ENCODE measurements at regions not wholly inside any gene's neighbourhood (a gene's known extent, or its start where the extent isn't known, plus 50 kb on each side); places are given as distances from the start of the nearest gene placed in this dataset.

DNA sequence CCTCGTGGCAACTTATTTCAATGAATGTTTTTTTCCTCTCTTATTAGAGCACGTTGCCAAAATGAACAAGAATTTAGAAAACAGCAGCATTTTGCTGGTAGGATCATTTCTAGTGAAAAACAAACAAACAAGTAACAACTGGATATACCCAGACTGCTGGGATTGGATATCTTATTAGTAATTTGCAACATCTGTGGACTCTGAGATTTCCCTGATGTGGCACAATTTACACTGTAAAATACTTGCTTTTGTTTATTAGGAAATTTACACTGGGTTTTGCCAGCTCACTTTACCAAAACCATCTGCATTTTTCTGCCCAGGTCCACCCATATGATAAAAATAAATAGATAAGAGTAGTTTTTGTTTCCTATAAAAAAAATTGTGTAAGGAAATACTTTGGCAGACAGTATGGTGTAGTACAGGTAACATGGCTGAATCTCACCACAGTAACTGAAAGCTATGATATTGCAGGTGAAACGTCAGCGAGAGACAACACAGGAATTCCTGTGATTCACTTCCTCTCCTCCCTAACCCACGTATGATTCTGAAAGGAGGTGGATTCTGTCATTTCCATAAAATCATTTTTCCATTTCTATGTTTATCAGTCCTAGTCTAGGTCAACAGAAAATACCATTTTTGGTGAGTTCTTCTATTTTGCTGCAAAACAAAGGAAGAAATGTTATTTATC, 176.2 kb upstream of the NOVA1 start:
- no peak for DNase-seq

DNA sequence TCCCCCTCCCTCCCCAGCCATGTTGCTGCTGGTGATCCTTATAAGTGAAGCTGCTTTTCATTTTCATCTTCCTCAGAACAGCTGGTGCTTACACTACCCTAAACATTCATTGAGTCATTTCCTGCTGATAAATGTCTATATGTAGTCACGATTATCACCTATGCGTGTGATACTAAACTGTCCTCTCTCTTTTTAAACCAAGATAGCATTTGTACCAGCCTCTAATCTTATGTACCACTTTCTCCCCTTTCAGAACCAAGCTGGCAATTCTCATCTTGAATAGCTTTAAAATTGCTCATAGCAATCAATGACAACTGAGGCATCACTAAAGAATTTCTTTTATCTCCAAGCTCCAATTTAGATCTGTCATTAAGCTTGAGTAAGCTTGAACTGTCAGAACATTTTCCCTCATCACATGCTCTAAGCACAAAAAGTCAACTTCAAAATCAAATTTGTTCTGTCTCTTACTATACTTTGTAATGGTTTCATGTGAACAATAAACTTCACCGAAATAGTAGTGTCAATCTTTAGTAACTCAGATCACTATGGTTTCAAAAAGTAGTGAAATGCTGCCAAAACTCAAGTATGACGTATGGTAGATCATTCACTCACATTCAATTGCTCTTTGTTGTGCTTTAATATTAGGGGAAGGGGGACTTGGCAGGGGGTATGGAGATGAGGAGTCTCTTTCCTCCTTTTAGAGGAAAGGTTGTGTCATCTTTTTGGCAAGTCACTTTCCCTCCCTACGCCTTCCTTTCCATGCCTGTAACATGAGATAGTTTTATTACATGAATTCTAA, 178.1 kb upstream of the NOVA1 start:
- no peak for DNase-seq

DNA sequence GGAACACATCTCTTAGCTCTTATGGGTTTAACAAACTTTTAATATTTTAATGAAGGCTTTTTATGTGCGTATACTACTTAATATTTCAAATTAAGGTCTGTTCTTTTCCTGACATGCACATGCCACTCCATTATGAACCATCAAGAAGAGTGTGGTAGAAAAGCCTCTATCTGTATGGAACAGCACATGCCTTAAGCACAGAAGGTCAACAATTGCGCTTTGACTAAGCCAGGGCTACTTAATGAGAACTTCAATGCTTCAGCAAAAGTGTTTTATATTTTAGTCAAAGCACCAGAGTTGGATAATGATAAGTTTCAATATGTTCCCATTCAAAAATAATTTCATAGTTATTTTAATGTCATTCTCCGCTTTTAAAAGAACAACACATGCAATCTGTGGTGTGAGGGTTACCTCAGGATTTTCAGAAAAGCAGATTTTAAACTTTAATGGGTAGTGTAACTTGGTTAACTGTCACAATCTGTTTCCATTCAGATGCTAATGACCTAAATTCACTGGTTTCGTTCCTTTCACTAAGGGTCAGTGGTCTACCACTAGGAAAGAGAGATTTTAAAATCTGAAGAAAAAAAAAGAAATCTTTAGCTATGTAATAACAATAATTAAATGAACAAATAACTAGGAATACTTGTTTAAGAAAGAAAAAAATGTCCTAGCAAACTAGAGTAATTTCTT, 193.4 kb upstream of the NOVA1 start:
- no peak for DNase-seq

DNA sequence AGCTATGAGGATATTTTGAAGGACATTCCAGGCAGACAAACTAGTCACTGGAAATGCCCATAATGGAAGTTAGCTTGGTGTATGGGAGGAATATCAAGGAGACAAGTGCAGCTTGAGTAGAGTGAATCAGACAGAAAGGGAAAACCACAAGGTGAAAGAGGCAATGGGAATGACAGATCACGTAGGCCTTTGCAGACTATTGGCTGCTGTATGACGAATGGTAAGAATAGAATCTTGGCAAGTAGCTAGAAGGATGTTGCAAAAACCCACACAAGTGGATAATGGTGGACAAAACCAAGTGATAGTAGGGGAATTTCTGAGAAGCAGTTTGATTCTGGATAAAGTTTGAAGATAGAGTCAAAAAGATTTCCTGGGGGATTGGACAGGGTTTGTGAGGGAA, 196.9 kb upstream of the NOVA1 start:
- no peak for DNase-seq

DNA sequence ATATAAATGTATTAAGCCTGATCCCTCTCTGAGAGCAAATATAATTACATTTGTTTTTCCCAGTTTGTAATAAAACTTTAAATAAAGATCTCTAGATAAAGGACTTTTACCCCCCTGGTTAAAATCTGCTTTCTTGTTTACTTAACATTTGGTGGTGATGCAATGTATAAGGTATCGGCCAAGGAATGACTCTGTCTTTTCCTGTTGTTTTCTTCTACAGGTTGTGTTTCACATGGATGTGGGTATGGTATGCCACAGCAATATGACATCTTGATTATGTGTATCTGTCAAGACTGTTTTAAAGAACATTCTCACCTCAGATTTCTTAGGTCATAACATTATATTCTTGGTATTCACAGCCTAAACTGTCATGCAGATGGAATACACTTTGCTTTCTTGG, 210.6 kb upstream of the NOVA1 start:
- no peak for DNase-seq

DNA sequence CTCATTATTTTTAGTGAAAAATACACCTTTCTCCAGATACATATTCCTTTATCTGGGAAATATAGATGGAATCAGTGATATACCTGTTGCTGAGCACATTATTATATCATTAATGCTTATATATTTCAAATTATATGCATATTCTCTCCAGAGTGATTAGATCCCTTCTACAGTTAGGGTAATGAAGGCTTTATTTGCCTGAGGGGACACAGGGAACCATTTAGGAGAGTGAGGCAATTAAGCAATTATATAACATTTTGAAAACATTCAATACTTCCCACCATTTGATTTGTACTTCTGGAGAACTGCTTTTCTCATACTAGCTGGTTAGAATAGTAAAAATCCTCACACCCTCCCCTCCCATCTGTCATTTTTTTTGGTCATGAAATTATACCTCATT, 212.8 kb upstream of the NOVA1 start:
- DNase-seq: no peak

DNA sequence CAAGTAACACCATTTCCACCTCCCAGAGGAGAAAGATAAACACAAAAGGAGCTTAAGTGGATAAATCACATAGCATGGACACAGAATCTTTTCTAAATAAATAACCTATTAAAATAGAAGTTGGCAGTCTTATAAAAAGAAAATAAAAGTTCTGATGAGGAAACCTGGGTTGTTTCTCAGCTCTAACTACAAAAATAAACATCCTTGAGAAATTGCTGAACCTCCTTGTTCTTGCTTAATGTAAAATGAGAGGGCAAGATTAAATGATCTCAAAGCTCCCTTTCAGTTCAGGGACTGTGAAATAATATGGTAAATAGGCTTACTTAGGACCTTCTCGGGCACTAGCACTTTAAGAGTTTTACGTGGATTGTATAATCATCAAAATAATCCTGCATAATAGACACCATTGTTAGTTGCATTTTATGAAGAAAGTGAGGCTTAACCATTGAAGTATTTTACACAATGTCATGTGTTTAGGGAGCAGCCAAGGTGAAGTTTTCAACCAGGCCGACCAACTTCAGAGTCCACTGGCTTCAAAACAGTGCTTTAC, 214.0 kb upstream of the NOVA1 start:
- no peak for DNase-seq

DNA sequence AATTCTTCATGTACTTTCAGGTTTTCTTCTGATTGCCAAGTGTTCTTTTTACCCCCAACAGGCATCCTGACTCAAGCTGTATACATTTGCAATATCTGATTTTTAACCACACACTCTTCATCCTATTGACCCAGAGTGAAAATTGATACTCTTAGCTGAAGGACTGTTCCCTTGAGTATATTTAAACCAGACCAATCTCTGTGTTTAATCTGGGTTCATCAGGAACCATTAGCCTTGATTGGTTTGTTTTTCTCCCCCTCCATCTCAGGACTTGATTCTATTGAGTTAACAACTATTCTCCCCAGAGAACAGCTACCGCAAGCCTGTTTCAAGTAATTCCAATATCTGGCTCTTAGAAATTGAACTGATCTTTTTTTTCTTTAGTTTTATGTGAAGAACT, 222.3 kb upstream of the NOVA1 start:
- no peak for DNase-seq

DNA sequence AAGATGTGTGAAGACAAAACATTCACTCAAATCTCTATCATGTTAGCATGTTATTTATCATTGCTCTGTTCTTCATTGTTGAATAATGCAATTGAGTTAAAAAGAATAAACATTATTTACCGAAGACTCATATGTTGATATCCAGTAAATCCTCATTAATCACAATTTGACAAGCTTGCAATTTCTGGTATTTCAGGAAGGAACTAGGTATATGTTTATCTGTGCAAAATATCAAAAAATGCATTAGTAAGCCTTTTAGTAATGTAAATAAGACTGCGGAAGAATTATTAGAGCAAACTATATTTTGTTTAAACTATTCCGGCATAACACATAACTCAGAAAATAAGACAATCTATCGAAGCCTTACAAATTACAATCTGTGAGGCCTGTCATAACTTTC, 222.7 kb upstream of the NOVA1 start:
- no peak for DNase-seq

DNA sequence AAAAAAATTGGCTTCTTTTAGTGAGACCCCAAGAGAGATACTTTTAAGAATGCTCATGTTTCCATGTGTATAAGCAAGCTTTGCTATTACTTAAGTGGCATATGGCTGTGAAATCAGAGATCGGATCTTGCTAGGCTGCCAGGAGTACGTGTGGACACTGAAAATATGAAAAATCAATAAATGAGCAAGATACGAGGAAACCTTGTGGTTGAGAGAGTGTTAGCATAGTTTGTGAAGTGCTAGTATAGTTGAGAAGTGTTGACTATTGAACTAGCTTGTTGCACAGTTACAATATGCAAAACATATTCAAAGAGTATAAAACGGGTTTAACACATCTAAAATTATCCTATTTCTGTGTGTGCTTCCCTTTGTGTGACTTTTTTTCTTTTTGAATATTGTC, 230.9 kb upstream of the NOVA1 start:
- no peak for DNase-seq

DNA sequence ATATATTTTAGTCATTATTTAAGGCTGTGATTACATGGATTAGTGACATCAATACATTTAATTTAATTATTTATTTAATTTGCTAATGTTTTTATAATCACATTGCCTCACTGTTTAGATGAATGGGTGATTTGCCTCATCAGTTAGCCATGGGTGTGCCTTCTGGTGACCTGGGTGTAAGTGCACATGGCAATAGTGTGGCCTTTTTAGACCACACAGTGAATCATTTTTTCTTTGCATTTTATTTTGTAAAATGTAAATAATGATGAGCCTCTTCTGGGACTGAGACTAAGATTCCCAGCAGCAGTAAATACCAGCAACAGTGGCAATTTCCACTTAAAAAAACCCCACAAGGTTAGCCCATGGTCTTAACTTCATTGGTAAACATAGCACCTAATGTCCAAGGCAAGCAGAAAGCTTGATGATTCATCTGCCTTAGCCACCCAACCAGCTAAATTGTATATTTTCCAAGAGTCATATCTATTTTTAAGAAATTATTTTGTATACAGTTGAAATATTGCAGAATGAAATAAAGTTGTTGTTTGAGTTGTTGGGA, 235.9 kb upstream of the NOVA1 start:
- DNase-seq: no peak

DNA sequence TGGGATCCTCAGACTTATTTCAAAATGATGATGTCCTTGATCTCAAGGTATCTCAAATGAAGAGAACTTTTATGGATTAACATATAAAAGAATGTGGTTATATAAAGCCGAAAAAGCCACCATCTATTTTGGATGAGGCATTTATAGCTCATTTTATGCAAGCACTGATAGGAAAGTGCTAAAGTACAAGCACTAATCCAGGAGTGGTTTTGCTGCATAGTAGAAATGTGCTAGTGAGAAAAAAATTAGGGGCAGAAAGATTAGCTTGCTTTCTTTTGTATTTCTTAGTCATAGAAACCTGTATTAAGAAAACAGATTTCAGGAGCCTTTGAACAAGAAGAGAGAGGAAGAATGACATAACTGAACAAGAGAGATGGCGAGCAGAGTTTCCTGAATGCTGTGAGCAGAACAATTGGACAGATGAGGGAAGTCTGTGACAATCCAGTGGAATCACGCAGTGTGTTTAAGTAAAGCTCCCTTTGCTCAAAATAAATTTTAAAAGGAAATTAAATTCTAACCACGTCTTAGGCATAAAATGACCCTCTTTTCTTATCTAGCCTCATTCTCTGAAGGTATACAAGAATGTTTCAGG, 238.2 kb upstream of the NOVA1 start:
- no peak for DNase-seq

DNA sequence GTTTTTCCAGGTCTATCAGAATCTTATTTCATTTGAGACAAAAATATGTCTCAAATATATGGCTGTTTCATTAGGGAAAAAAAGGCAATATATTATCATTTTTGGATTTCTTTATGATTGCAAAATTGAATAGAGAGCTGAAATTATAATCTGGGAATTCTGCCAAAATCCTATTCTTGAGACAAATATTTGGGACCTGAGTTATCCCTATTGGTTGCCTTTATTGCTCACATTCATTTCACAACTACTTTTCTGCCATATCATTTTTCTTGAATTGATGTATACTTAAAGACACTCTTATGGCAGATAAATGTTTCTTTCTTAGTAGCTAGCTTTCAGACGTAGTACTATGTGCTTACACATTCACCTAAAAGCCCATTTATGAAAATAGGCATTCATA, 241.6 kb upstream of the NOVA1 start:
- no peak for DNase-seq

DNA sequence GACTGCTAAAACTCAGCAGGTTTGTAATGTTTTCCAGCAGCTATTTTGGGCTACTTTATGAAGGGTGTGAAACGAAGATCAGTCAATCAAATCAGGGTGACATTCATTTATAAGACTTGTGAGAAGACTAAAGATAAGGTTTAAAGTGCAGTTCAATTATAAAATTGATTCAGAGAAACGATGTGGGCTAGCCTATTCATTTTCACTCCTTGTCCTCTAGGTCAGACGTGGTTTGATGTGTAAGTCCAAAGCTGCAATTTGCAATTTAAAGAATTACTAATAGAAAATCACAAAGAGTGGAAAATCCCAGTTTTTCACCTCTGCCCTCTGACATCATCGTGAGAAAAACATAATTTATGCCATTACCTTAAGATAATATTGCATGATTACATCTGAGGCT, 243.5 kb upstream of the NOVA1 start:
- no peak for DNase-seq

DNA sequence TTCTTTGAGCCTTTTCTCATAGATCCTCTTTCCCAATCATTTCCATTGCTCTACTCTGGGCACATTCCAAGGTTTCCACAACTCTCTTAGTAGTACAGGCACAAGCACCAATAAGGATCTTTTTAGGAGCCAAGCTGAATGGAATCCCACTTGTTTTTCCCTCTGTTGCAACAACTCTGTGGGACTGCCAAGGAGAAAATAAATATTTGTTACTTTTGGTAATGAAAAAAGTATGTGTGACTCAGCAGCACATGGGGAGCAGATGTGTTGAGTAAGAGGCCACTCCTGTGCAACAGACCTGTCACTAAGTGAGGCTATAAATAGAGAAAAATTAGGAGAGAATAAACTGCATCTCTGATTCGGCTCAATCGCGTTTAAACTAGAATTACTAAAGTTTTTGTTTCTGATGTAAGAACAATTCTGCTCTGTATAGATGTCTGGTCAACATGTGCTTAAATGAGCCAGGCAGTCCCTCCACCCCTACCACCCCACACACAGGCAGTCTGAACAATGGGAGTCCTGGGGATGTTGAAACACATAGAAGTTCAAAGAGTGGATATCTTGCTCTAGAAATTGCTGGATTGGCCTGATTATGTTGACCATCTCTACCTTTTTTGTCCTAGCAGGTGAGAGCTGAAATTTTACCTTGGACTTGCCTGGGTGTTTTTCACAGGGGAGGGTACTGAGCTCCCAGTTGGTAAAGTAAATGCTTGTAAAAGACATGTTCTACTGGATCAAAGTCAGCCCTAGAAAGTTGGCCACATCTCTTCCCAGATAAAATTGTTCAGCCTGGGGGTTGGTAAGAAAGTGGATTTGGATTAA, 244.3 kb upstream of the NOVA1 start:
- DNase-seq: no peak

DNA sequence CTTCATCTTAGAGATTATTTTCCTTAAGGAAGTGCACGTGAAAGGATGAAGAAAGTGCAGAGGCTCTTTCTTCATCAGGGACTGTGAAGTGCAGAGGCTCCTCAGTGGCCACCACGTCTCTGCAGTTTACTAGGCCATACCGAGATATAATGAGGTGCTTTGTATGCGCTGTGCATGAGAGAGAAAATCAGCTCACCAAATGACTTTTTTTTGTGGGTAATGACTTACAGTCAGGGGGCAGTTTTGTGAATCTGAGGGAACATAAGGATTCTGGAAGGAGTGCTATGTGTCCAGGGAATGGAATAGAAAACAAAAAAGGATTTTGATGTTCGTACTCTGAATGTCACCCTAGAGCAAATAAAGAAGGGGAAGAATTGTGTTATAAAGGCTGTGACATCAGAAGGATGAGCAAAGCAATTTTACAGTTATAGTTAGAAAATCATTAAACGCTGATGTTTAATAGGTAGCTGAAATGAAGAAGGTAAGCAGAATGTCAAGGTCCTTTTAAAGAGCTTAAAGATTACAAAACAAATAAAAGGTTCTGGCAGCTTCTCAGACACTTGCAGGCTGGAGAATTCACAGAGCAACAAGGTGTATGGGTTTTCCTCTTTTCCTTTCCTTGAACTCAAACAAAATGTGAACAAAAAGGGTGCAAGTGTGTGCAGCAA, 247.5 kb upstream of the NOVA1 start:
- no peak for DNase-seq

DNA sequence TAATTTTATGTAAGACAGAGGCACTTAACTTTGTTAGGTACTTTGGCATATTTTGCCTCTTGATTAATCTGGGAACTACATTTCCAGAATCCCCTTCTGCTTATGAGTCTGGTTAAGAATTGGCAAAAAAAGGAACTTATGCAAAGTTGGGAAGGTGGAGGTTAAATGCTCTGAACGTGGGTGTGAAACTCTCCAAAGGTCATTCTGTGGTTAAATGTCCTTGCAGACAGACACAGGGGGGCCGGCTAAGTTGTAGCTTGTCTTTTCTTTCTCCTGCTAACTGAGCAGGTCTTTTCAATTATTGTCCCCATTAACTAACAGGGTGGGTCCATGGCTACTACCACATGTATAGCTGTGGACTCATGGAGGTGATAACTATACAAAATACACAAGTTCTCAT, 248.6 kb upstream of the NOVA1 start:
- DNase-seq: no peak

DNA sequence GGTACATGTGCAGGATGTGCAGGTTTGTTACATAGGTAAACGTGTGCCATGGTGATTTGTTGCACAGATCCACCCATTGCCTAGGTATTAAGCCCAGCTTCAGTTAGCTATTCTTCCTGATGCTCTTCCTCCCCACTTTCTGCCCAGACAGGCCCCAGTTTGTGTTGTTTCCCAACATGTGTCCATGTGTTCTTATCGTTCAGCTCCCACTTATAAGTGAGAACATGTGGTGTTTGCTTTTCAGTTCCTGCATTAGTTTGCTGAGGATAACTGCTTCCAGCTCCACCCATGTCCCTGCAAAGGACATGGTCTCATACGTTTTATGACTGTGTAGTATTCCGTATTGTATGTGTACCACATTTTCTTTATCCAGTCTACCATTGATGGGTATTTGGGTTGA, 251.7 kb upstream of the NOVA1 start:
- no peak for DNase-seq

DNA sequence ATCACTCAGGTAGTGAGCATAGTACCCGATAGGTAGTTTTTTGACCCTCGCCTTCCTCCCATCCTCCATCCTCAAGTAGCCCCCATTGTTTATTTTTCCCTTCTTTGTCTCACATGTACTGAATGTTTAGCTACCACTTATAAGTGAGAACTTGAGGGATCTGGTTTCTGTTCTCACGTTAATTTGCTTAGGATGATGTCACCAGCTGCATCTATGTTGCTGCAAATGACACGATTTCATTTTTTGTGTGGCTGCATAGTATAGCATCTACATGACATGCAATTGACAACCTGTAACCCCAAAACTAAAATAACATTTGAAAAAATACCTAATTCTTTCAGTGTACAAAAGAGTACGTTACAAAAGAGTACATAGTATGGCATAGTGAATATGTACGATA, 254.0 kb upstream of the NOVA1 start:
- DNase-seq: no peak

DNA sequence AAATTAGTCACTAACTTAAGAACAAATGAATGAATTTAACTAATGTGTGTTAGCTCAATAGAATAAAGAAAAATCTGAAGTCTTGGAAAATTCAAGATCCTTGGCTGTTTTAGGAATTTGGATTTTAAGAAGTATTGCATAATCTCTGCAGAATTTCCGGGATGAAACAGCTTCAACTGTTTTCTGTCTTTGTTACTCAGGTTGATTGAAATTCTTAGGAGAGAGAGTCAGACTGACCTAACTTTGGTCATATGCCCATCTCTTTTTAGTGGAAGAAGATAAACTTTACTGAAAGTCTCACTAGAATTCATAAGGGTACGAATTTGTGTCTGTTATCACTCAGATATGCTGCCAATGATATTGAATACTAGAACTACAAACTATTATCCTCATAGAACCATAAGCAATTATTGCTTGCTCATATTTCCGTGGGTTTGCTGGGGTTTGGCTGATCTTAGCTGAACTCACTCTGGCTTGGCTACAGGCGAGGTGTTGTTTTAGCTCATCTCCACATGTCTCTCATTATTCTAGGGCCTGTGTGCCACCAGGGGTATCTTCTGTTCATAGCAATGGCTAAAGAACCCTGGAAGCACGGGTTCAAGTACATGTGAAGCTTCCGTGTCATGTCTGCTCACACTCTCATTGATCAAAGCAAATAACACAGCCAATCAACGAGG, 257.4 kb upstream of the NOVA1 start:
- DNase-seq: no peak

DNA sequence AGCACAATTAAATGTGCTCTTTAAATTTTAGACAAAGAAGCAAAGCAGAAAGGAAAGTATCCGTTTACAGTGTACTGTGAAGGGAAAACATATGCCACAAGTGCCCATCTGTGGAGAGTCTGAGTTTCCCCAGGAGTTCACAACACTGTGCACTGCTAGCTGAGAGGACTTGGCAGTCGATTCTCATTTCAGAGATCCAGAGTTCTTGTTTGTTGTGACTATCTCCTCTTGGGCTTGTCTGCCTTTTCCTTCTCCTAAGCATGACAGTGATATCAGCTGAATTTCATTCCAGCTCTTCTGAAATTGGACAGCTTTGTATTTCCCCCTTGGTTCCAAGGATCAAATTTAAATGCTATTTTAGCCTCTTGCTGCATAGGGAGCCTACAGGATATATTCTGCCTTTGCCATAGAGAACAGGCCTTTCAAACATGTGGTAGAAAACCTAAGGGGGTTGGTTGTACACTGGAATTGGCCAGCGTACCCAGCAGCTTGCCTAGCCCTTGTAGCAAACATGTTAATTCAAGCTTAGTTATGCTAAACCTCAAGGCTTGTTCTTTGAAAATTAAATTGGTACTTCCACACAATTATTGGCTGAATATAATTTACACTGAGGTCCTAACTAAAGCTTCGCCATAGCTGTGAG, 259.2 kb upstream of the NOVA1 start:
- DNase-seq: no peak
